Body of pancreas (tissue), 4 donors: ENCODE measurements at regions not wholly inside any gene's neighbourhood (a gene's known extent, or its start where the extent isn't known, plus 50 kb on each side); places are given as distances from the start of the nearest gene placed in this dataset.
A peak's percentile ranks its signal among the peaks of the same experiment; 100 is the strongest.

Source experiments
- ATAC-seq: fragments of 150-250 bp; one replicate; pipeline ENCODE4 v1.9.1; 2016
- DNase-seq, 4 donors: peaks; one replicate each; pipeline ENCODE4 v3.0.0-alpha.2; 2019
- H3K27ac ChIP-seq, 4 donors: fragments of 200-600 bp; sonication (generic); 1 replicate in 3 of 4; 2 replicates in 1 of 4; pipeline versions ENCODE4 v1.5.1 to v1.6.1; 2016 to 2019; ENCODE audit warnings: mild to moderate bottlenecking in 1 of 4, mixed read lengths in 1 of 4, moderate library complexity in 1 of 4
- H3K27me3 ChIP-seq, 2 donors: fragments of 200-600 bp; sonication (generic); one replicate each; pipeline ENCODE4 v1.6.0; 2016; ENCODE audit warnings: mild to moderate bottlenecking in 1 of 2
- H3K36me3 ChIP-seq, 2 donors: fragments of 200-600 bp; sonication (generic); replicated peaks in 1 of 2; 2 replicates each; pipeline ENCODE4 v1.5.1; 2016; ENCODE audit warnings: low read depth in 2 of 2; ENCODE audit not compliant: insufficient read depth in 1 of 2
- H3K4me1 ChIP-seq: fragments of 200-600 bp; sonication (generic); one replicate; pipeline ENCODE4 v1.6.0; 2016
- H3K4me3 ChIP-seq, 2 donors: fragments of 200-600 bp; sonication (generic); 1 replicate in 1 of 2; 2 replicates in 1 of 2; pipeline ENCODE4 v1.5.1; 2016 to 2019
- H3K9me3 ChIP-seq, 3 donors: fragments of 200-600 bp; sonication (generic); 1 replicate in 2 of 3; 2 replicates in 1 of 3; pipeline ENCODE4 v1.5.1; 2016
- POLR2A ChIP-seq, 3 donors: fragments of 450-650 bp; IDR thresholded peaks; one replicate each; pipeline ENCODE4 v1.6.1; 2016; ENCODE audit warnings: antibody characterized with exemption in 3 of 3, mild to moderate bottlenecking in 2 of 3
- WGBS, 2 donors: methylation state at CpG; one replicate each; pipeline ENCODE4 v1.1.5; 2017; 5-methylcytosine and 5-hydroxymethylcytosine counted together
- intact Hi-C: fragments of 100-400 bp; cut with DNase I; formaldehyde crosslinking; loops from one replicate; pipeline ENCODE4 v1.15.1; 2023
- TF ChIP-seq, protein P1 (sequence below), 7 experiments: fragments of 450-650 bp in 4 of 7; fragments of 200-600 bp in 3 of 7; sonication (generic) in 3 of 7; IDR thresholded peaks; one replicate each; pipeline ENCODE4 v1.5.1; 2016 to 2019; ENCODE audit warnings: antibody characterized with exemption in 7 of 7

- intact Hi-C loops: no loop called here
- TF ChIP-seq POLR2A (IDR thresholded peaks at IDR 0.05): no peak
- TF ChIP-seq, protein P1, sequence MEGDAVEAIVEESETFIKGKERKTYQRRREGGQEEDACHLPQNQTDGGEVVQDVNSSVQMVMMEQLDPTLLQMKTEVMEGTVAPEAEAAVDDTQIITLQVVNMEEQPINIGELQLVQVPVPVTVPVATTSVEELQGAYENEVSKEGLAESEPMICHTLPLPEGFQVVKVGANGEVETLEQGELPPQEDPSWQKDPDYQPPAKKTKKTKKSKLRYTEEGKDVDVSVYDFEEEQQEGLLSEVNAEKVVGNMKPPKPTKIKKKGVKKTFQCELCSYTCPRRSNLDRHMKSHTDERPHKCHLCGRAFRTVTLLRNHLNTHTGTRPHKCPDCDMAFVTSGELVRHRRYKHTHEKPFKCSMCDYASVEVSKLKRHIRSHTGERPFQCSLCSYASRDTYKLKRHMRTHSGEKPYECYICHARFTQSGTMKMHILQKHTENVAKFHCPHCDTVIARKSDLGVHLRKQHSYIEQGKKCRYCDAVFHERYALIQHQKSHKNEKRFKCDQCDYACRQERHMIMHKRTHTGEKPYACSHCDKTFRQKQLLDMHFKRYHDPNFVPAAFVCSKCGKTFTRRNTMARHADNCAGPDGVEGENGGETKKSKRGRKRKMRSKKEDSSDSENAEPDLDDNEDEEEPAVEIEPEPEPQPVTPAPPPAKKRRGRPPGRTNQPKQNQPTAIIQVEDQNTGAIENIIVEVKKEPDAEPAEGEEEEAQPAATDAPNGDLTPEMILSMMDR (IDR thresholded peaks at IDR 0.05): no peak
- H3K4me1 ChIP-seq: no peaks in the 10 kb centered on the region
- ATAC-seq (no peak), DNase-seq (no peak)
- H3K27me3 ChIP-seq: no peaks in the 10 kb centered on the region
- no peak overlapping the region for H3K27ac ChIP-seq
- H3K36me3 ChIP-seq: no peaks in the 10 kb centered on the region
- no peak overlapping the region for H3K4me3 ChIP-seq
- peaks cover 0 to 13% (median 0%) of the 10 kb centered on the region in 3 donors for H3K9me3 ChIP-seq
These were observed 68.7 kb upstream of the RNF7 start for GRCh38 chr3:141669434-141669833.

DNA sequence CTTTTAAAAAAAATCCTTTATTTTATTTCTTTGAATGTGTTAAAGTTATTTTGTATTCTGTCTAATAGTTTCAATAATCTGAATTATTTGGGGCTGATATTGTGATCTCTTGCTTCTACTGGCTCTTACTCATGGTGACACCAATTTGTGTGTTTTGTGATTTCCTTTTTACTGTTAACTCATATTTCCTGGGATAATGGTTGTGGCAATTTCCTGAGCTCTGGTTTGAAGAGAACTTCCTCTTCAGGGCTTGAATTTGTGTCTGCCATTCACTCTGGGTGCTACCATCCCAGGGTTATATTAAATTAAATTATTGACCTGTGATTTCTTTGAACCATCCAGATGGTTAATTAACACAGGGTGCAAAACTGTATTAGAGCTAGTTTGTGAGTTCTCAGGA, 60.4 kb upstream of the RNF7 start:
- Histone ChIP-seq H3K36me3 (no peaks in the 10 kb centered on the region), H3K9me3 (no peaks in the 10 kb centered on the region), H3K4me3 (no peak overlapping the region), H3K27ac (no peak overlapping the region), H3K27me3 (no peaks in the 10 kb centered on the region), H3K4me1 (peaks cover 9% of the 10 kb centered on the region)
- DNase-seq: no peak
- no peak for ATAC-seq
- TF ChIP-seq, protein P1 (IDR thresholded peaks at IDR 0.05): no peak
- TF ChIP-seq POLR2A (IDR thresholded peaks at IDR 0.05): no peak
- intact Hi-C loops: no loop called here

GRCh38 chr3:141680620-141681389, 57.3 kb upstream of the RNF7 start:
- intact Hi-C loops: no loop called here
- Histone ChIP-seq H3K27ac (peak overlapping the region; percentile 32 to 51 (median 34)), H3K36me3 (no peaks in the 10 kb centered on the region), H3K4me1 (peaks cover 9% of the 10 kb centered on the region), H3K4me3 (no peak overlapping the region), H3K27me3 (no peaks in the 10 kb centered on the region), H3K9me3 (no peaks in the 10 kb centered on the region)
- no peak for TF ChIP-seq POLR2A (IDR thresholded peaks at IDR 0.05)
- TF ChIP-seq, protein P1 (IDR thresholded peaks at IDR 0.05): no peak
- peak; percentile 72 for ATAC-seq
- 46 to 69% methylated on average over 2 of the region's 2 CpGs for WGBS, 2 donors
- peak; percentile 42 to 67 (median 56) for DNase-seq

- intact Hi-C loops: no loop called here
These were observed 56.7 kb upstream of the RNF7 start for GRCh38 chr3:141681390-141681780.

More at GRCh38 chr3:141681390-141681780, 56.7 kb upstream of the RNF7 start:
- Histone ChIP-seq H3K9me3 (no peaks in the 10 kb centered on the region), H3K4me3 (no peak overlapping the region), H3K4me1 (peaks cover 9% of the 10 kb centered on the region), H3K27me3 (no peaks in the 10 kb centered on the region), H3K27ac (no peak overlapping the region), H3K36me3 (no peaks in the 10 kb centered on the region)
- no peak for TF ChIP-seq POLR2A (IDR thresholded peaks at IDR 0.05)
- TF ChIP-seq, protein P1 (IDR thresholded peaks at IDR 0.05): no peak
- ATAC-seq: no peak
- 9 to 15% methylated on average over 3 to 4 of the region's 4 CpGs for WGBS, 2 donors
- DNase-seq: no peak
